Fibroblast of gingiva (primary cell): ENCODE measurements at regions not wholly inside any gene's neighbourhood (a gene's known extent, or its start where the extent isn't known, plus 50 kb on each side); places are given as distances from the start of the nearest gene placed in this dataset.

Experiments
- DNase-seq: peaks from one replicate; pipeline ENCODE4 v3.0.0-alpha.2; 2011; ENCODE audit warnings: low read depth

DNA sequence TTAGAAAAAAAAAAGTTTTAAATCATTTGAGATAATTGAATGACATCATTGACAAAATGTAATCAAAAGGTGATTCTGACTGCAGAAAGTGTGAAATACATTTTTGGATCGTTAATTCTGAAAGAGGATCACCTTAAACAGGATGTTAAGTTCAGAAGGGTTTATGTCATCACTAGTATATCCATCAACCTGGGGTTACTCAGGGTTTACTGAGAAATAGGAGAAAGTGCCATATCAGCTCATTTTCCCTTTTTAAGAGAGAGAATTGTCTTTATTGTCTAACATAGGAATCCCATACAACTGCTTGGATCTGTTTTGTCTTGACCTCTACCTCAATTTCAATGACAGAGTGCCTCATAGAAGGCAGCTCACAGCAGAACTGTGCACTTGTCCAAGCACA, 466.1 kb upstream of the LINC00305 start:
- no peak for DNase-seq

DNA sequence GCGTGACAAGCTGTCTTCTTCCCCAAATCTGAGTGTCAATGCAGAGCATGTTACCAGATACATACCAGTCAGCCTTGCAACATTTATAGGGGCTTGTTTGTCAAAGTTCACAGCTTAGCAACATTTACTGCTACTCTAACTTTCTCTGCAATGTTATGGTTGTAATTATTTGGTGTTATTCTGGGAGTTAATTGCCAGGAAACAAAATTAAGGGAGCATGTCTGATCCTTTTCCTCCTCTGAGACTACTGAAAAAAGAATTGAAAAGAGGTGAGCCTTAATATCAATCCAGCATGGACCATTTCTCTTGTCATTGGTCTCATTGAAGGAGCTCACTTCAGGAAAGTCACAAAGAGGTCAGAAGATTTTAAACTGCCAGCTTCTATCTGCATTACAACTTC, 465.6 kb upstream of the LINC00305 start:
- DNase-seq, result no peak

DNA sequence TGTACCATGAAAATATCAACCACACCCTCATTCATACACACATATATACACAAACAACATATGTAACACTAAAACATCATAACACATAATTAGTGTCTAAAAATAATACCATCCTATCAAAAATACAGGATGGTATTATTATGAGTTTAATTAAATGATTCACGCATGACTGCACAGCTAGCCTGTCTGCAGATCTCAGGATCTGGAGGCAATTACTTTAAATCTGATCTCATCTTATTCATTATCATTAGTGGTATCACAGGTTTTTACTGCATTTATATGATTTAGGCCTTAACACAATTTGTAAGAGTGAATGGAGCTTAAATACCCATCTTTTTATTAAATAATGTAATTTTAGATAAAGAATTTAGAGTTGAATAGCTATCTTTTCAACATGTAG, 443.4 kb upstream of the LINC00305 start:
- DNase-seq, result no peak

DNA sequence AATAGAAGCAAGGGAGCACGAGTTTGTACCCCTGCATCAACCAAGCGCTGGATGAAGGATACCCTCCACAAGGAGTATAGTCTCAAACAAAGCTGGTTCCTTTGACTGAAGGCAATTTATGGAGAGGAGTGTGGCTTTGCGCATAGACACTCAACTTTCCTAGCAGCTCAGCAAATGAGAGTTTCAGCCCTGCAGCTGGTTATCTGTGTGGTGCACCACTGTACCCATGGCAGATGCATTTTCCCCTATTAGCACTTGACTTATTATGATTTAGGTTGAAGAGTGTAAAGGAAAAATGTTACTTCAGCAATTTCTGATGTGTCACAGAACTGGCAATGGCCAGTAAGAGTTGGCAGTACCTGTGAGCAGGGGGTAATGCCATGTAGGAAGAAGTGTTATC, 440.1 kb upstream of the LINC00305 start:
- DNase-seq, result no peak

DNA sequence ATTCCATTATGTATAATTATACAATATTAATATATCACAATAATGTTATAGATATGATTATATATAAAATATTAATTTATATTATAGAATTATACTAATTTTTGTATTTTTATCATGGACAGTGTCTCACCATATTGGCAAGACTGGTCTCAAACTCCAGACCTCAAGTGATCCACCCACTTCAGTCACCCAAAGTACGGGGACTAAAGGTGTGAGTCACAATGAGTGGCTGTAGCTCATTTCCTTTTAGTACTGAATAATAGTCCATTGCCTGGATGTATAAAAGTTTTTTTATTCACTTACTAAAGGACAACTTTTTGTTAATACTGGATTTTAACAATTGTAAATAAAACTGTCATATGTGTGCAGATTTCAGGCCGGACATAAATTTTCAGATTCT, 417.6 kb upstream of the LINC00305 start:
- DNase-seq, result no peak

DNA sequence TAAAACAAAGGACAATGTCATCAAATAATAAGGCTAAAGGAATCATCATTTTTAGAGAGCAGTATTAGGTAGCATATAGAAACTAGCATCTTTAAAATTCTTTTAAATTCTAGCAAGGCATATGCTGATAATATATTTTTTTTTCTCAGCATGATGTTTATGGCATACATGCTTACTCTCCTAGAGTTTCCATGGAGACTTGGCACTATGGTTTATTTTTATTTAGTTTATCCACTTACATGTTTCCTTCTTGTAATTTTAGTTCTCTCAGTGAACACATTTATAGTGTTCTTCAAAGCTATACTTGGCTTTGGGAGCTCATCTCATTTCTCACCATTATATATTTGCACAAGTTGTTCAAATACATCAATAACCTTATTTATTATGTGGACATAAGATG, 413.8 kb upstream of the LINC00305 start:
- DNase-seq, result no peak

DNA sequence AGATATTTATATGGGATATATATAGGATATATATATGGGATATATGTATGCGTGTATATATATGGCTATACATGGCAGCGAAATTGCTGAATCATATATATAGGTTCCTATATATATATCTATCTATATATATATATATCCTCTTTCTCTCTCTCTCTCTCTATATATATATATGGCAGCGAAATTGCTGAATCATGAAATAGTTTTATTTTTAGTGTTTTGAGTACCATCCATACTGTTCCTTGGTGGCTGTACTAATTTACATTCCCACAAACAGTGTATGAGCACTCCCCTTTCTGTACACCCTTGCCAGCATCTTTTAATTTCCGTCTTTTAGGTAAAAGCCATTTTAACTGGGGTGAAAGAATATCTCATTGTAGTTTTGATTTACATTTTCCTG, 397.6 kb upstream of the LINC00305 start:
- no peak for DNase-seq

DNA sequence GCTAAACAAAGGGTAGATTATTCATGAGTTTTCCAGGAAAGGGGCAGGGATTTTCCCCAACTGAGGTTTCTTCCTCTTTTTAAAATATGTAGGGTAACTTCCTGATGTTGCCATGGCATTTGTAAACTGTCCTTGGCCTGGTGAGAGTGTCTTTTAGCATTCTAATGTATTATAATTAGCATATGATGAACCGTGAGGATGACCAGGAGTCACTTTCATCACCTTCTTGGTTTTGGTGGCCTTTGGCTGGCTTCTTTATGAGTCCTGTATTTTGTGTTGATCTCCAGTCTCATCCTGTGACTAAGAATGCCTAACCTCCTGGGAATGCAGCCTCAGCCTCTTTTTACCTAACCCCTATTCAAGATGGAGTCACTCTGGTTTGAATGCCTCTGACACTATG, 391.0 kb upstream of the LINC00305 start:
- DNase-seq, result no peak

DNA sequence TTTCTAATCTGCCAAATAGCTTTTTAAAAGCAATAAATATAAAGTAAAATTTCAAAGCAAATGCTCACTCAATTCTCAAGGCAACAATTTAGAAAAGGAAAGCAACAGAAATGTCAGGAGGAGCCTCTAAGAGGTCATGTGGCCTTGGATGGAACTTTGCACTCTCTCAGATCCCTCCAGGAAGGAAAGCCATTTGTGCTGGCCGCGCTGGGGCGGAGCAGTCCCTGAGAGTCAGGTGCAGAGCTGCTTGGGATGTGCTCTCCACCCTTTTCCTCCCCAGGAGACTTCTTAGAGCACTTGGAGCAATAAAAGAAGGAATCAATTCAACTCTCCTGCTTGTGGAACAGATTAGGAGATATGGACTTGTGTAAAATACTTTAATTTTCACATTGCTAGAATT, 379.8 kb upstream of the LINC00305 start:
- DNase-seq, result no peak

DNA sequence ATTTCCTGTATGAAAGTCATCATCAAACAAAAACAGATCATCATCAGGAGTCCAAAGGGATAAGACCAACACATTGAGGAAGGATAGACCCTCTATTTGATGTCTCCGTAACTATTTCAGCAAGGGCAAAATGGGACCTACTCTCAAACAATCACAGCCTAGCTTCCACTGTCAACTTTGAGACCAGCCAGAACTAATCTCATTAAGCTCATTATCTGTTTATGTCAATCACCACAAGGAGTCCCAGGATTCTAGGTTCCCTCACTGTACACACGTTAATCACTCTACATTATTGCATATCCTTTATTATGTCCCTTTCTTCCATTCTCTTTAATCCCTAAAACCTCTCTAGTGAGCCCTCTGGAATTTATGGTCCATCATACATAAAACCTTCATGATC, 370.3 kb upstream of the LINC00305 start:
- no peak for DNase-seq

DNA sequence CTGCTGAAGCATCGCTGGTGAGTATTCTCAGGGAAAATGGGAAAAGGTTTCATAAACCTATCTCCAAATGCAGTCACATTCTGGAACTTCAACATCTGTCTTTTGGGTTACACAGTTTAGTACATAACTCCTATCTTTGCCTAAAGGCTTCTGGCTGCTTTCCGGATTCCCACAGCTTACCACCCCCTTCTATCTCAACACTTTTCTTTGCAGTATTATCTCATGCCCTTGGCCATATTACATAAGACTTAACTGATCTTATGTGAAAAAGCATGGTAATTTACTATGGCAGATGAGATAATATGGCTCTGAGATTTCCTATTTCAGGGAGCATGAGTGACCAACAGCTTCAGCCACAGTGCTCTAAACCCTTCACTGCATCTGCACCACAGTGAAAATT, 369.3 kb upstream of the LINC00305 start:
- no peak for DNase-seq

DNA sequence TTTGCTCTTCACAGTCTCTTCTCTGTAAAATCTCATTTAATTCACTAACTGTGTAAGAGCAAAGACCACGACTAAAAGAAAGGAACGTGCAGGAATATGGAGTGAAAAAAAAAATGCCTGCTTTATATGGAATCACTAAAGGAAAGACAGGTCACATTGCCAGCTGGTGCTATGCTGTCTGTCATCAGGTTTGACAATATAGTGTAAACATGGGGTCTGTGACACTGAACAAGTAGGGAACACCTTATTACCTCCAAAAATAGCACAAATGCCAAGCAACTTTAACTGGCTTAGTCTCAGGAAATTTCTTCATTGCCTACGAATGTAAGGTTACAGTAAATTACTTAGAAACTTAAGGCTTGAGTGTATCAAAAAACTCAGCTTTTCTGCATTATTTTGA, 364.5 kb upstream of the LINC00305 start:
- DNase-seq, result no peak

DNA sequence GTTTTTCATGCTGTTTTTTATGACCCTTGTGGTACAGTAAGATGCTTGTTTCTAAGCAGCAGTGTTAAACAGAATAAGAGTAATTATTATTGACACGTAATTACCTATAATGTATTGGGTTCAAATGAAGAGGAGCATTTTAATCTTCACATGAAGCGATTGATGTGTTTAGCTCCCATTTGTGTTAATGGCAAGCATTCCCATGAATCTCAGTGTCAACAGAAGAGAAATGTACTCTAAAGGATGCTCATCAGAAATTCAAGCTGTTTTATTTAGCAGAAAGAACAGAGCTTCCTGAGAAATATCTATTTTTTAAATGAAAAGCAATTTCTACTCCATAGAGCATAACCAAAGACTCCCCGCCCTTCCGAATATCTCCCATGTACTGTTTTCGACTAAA, 341.3 kb upstream of the LINC00305 start:
- DNase-seq, result no peak

DNA sequence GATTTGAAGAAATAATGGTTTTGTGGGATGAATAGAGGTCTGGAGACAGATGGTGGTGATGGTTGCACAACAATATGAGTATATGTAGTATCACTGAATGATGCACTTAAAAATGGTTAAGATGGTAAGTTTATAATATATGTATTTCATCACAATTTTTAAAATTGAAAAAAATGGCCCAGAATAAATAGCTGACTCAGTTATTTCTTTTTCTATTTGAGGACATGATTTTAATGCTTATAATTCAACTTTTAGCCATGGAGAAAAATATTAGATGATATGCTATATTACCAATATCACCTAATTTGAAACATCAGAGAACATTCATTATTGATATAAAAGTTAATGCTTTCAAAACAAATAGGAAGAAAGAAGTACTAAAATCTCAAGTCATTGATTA, 339.8 kb upstream of the LINC00305 start:
- DNase-seq, result no peak

DNA sequence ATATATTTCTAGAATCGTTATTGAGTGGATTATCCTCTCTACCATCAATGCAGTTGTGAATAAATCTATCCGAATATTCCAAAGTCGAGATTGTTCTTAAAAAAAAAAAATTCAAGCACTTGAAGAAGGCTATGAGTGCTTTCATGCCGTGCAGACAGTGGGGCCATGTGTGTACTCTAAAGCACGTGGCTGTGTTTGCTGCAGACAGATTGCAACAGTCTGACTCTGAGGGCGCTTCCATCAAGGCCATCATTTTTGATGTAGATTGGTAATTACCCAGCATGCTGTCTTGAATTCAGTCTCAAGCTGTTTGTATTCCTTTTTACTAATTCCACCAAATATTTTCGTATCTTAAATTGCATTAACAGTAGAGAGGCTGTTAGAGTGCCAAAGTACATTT, 325.9 kb upstream of the LINC00305 start:
- DNase-seq, result no peak

DNA sequence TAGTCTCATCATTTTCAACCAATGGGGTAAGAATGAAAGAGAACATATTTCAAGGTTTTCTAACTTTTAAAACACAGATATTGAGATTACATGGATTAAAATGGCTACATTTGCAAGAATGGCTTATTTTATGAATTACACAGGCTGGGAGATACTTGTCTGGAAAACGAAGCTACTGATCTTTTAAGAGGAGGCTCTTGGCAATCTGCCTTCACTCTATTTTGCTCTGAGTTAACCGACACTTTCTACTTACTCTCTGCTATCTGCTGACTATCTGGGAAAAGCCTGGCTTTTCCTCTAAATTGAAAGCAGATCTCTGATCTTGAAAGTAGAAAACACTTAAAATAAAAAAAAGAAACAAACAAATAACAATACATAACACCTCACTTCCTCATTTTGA, 325.4 kb upstream of the LINC00305 start:
- no peak for DNase-seq

DNA sequence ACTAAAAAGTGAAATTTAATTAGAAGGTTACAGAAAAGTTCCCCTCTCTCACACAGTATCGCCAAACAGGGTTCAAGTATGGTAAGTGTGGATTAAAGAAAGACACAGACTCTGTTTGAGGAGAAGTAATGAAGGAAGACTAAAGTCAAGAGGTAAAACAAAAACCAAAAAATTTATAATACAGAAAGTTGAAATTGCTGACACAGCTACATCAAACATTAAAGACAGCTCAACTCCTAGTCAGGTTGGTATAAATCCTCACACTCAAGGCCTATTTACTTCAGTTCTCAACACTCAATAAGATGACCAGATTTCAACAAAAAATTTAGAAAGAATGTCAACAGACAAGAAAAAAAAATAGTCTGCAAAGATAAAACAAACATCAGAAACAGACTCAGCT, 300.5 kb upstream of the LINC00305 start:
- DNase-seq, result no peak

DNA sequence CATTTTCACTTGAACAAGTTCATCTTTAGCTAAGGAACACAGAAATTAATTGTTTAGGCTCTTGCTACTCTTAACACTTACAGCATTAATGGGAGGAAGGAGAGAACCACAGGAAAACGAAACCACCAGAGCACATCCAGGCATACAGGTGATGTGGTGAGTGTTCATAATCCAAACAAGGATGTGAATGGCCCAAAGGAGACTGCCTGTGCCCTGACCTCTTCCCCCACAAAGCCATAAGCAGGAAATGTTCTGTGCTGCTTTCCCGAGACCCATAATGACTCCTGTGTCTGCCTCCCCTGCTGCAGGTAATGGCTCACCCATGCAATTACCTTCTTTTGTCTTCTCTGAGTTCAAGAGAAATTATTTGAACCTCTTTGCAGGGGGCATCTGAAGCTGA, 295.9 kb upstream of the LINC00305 start:
- no peak for DNase-seq

DNA sequence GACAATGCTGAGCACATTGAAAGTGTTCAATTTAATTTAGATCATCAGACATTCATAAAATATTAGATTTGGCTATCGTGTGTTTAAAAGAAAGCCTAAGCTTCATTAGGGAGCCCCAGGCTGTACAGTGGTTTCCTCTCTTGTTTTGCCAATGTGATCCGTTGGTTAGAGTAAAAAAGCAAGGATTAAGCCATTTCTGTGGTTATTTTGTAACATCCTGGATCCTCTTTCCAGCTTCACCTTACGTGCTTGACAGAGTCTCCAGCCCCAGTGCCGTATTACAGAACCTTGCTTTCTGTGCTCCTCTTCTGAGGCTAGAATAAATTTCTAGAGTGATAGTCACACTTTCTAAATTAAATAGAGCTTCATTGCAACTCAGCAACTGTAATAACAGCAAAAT, 289.3 kb upstream of the LINC00305 start:
- no peak for DNase-seq

DNA sequence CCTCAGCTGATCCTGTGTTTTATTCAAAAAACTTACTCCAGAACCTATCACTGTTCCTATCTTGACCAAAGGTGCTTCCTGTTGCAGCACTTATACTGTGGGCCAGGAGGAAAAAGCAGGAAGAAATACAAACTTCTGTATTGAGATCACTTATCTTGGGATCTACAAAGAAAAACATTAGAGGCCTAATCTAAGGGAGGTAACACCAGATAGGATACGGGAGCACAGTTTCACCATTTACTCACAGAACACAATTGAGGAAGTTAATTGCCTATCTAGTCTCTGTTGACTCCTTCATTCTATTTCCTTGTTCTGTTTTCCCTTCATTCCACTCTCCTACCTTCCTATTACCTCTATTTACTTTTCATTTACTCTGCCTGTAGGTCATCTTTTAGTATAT, 287.2 kb upstream of the LINC00305 start:
- no peak for DNase-seq

DNA sequence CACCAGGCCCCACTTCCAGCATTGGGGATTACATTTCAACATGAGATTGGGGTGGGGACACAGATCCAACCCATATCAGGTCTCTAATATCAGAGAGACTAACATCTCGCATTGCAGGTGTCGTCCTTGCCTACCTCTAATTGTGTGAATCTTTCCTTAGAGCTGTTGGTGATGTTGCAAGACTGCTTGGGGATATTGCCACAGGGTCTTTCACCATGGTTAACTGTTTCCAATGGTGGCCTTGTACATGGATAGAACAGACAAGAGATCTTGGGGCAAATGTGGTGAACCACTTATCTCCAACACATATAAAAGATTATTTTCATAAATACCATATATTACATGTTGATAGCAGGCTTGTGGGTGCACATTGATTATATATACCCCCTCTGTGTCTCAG, 270.3 kb upstream of the LINC00305 start:
- no peak for DNase-seq

DNA sequence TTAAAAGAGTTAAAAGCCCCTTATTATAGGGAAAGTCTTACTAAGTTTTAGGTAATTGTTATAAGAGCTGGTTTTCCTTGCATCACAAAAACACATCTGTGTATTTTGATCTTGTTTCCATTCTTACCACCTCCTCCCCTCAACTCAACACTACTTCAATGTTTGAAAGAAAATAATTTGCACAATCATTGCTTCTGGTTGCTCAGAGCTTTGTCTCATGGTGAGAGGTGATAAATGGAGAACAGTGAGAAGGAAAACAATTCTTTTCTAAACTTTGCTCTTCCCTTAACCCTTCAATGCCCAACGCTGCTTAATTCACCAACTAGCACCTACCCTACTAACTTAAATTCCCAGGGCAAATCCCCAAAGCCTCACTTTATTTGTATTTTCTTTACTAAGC, 268.1 kb upstream of the LINC00305 start:
- DNase-seq, result no peak

DNA sequence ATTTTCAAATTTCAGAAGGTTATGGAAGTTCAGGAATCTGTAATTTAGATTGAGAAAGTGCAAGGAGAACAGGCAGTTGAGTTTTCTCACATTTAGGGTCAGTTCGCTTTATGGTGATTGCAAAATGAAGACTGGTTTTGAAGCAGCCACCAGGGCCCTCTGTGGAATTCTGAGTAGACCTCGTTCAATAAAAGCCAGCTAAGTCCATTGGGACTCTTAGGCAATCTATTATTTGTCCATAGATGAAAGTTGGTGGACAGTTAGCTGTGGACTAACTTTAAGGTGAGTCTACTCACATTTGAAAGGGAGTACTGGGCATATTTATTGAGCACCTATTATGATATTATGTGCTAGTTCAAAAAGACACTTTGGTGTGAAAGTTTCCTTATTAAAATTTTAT, 266.3 kb upstream of the LINC00305 start:
- DNase-seq, result no peak

DNA sequence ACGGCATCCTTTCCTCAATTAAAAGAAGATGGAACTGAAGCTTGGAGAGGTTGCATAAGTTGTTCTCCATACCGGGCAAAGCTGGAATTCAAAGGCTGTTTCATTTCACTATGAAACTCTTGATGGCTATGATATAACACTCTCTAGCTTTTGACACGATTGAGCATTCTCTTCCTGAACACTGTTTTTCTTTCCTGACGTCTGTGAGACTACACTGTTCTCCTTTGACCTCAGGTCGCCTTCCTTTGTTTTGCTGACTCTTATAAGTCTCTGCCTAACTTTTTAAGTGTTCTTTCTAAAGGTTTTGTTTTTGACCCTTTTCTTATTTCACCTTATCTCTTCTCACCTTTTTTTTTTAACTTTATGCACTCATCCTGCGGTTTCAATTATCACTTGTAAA, 261.8 kb upstream of the LINC00305 start:
- no peak for DNase-seq

DNA sequence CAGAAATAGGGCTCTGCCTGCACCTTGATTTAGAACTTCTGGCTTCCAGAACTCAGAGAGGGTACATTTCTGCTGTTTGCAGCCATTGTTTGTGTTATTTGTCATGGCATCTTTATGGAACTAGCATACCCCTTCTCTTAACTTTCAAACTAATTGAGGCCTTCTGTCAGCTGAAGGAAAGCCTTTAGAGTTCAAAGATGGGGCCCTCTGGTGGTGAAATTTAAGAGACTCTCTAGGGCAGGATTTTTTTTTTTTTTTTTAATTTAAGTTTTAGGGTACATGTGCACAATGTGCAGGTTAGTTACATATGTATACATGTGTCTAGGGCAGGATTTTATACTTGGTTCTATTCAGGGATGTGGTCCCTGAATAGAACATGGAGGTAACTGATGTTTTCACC, 260.6 kb upstream of the LINC00305 start:
- no peak for DNase-seq

DNA sequence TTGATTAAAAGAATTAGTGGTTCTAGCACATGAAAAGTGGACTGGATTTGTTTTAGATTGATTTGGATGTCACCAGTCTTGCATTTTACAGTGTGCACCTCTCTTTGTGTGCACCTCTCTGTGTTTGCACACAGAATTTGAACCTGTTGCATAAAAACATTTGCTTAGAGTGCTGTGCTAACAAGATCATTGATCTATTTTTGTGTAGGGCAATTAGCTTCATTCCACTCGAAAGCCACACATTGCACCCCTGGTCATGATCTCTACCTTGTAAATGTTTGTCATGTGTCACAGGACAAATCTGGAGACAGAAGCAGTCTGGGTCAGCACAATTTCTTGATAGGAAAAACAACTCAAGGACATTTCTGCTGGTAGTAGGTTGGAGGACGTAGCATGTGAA, 258.7 kb upstream of the LINC00305 start:
- no peak for DNase-seq
